ENCODE measurements at regions not wholly inside any gene's neighbourhood (a gene's known extent, or its start where the extent isn't known, plus 50 kb on each side); places are given as distances from the start of the nearest gene placed in this dataset.
"Not testable (repeated sequence)": the region's sequence is repeated elsewhere in the genome, so short reads cannot be mapped to it uniquely, and the experiment has no call there.

DNA sequence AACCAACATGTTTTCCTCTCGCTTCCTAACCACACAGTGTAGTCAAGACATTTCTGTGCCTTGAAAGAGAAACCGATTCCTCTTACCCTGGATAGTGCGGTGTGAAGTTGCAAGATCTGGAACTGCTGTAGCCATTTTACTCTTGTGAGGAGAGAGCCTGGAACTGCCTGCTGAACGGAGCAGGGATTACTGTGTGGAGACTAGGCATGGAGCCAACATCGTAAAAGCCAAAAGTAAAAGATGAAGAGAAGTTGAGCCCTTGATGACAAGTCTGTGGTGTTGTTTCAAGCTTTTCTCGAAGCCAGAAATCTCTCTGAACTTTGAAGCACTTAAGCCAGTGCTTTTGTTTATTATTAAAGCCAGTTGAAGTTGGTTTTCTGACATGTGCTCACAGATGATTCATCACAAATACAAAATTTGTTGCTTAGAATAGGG, 110.1 kb upstream of the GRIN3A start:
- Histone ChIP-seq H3K4me3 (ENCODE audit: low read length, poor library complexity, severe bottlenecking) (no peak overlapping the region), H3K27me3 (ENCODE audit: insufficient read depth, low read length, poor library complexity, severe bottlenecking) (no peaks in the 10 kb centered on the region), H3K79me2 (ENCODE audit: insufficient read depth, low read length) (no peaks in the 10 kb centered on the region), H3K4me2 (ENCODE audit: low read depth, low read length, poor library complexity, severe bottlenecking) (no peak overlapping the region), H3K9ac (ENCODE audit: low read depth, low read length, poor library complexity, severe bottlenecking) (no peak overlapping the region), H4K20me1 (ENCODE audit: insufficient read depth, low read length, poor library complexity, severe bottlenecking) (no peaks in the 10 kb centered on the region), H3K9me2 (replicated peaks; ENCODE audit: low read depth, low read length) (no peaks in the 10 kb centered on the region), H3F3A (ENCODE audit: low read depth) (no peaks in the 10 kb centered on the region), H3K9me3 (ENCODE audit: insufficient read depth, low read depth, low read length) (no peaks in the 10 kb centered on the region), H3K36me3 (ENCODE audit: insufficient read depth, low read length) (no peaks in the 10 kb centered on the region), H2AFZ (ENCODE audit: low read length) (0 out of 2 replicates have a peak overlapping the region, but pooled peaks have one; percentile 38), H3K4me1 (ENCODE audit: insufficient read depth, low read length, poor library complexity, severe bottlenecking) (no peaks in the 10 kb centered on the region)
- TF ChIP-seq, protein P1, sequence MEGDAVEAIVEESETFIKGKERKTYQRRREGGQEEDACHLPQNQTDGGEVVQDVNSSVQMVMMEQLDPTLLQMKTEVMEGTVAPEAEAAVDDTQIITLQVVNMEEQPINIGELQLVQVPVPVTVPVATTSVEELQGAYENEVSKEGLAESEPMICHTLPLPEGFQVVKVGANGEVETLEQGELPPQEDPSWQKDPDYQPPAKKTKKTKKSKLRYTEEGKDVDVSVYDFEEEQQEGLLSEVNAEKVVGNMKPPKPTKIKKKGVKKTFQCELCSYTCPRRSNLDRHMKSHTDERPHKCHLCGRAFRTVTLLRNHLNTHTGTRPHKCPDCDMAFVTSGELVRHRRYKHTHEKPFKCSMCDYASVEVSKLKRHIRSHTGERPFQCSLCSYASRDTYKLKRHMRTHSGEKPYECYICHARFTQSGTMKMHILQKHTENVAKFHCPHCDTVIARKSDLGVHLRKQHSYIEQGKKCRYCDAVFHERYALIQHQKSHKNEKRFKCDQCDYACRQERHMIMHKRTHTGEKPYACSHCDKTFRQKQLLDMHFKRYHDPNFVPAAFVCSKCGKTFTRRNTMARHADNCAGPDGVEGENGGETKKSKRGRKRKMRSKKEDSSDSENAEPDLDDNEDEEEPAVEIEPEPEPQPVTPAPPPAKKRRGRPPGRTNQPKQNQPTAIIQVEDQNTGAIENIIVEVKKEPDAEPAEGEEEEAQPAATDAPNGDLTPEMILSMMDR (conservative IDR thresholded peaks at IDR 0.05; ENCODE audit: low read length): no peak
- TF ChIP-seq EZH2phosphoT487 (IDR thresholded peaks at IDR 0.05; ENCODE audit: borderline replicate concordance): no peak

DNA sequence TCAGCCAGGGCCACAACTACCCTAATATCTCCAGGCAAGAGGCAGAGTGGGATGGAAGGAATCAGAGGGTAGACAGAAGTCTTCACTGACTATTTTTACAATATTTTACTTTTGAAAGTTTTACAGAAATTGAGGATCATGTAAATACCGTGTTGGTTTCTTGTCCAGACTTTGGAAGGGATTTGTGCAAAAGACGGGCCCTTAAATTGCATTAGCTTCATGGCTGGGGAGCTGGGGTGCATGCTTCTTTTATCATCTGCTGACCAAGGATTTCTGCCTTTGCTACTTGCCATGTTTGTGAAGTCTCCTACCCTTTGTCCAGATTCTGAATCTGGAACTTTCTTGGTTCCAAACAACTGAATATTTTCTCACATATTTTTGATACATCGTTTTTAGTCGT, 107.7 kb upstream of the GRIN3A start:
- Histone ChIP-seq H3K4me3 (ENCODE audit: low read length, poor library complexity, severe bottlenecking) (no peak overlapping the region), H3K9me2 (replicated peaks; ENCODE audit: low read depth, low read length) (no peaks in the 10 kb centered on the region), H3K4me2 (ENCODE audit: low read depth, low read length, poor library complexity, severe bottlenecking) (no peak overlapping the region), H3K27me3 (ENCODE audit: insufficient read depth, low read length, poor library complexity, severe bottlenecking) (no peaks in the 10 kb centered on the region), H3K9me3 (ENCODE audit: insufficient read depth, low read depth, low read length) (no peaks in the 10 kb centered on the region), H3K79me2 (ENCODE audit: insufficient read depth, low read length) (no peaks in the 10 kb centered on the region), H3K4me1 (ENCODE audit: insufficient read depth, low read length, poor library complexity, severe bottlenecking) (no peaks in the 10 kb centered on the region), H4K20me1 (ENCODE audit: insufficient read depth, low read length, poor library complexity, severe bottlenecking) (no peaks in the 10 kb centered on the region), H2AFZ (ENCODE audit: low read length) (no peak overlapping the region), H3K36me3 (ENCODE audit: insufficient read depth, low read length) (no peaks in the 10 kb centered on the region), H3K9ac (ENCODE audit: low read depth, low read length, poor library complexity, severe bottlenecking) (no peak overlapping the region), H3F3A (ENCODE audit: low read depth) (no peaks in the 10 kb centered on the region)
- TF ChIP-seq EZH2phosphoT487 (IDR thresholded peaks at IDR 0.05; ENCODE audit: borderline replicate concordance): no peak
- TF ChIP-seq, protein P1 (conservative IDR thresholded peaks at IDR 0.05; ENCODE audit: low read length): no peak

DNA sequence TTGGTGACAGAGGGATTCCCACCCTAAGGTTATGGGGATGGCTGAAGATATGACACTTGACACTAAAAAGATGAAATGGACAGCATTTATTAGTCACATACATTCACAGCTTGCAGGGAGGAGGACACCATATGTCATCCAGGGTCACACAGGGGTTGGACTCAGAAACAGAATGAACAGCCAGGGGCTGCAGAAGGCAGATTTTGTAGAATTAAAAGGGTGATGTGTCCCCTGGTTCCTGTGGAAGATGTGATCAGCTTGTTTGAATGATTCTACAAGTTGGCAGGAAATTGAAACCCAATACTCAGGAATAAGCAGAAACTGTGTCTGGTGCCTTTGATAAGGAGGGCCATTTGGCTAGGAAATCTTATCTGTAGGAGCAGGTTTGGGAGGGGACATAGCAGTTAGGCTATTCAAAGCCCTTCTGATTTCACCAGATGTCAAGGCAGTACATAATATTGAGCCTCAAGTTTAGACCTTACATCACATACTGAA, 102.3 kb upstream of the GRIN3A start:
- H3K4me3 ChIP-seq (ENCODE audit: low read length, poor library complexity, severe bottlenecking): no peak overlapping the region
- TF ChIP-seq, protein P1 (conservative IDR thresholded peaks at IDR 0.05; ENCODE audit: low read length): no peak
- no peak for TF ChIP-seq EZH2phosphoT487 (IDR thresholded peaks at IDR 0.05; ENCODE audit: borderline replicate concordance)
- no peaks in the 10 kb centered on the region for H3K27me3 ChIP-seq (ENCODE audit: insufficient read depth, low read length, poor library complexity, severe bottlenecking)

DNA sequence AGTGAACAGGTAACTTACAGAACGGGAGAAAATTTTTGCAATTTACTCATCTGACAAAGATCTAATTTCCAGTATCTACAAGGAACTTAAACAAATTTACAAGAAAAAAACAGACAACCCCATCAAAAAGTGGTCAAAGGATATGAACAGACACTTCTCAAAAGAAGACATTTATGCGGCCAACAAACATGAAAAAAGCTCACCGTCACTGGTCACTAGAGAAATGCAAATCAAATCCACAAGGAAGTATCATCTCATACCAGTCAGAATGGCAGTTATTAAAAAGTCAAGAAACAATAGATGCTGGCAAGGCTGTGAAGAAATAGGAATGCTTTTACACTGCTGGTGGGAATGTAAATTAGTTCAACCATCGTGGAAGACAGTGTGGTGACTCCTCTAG, 100.5 kb upstream of the GRIN3A start:
- not testable (repeated sequence) for H2AFZ ChIP-seq (ENCODE audit: low read length); H3K9ac ChIP-seq (ENCODE audit: low read depth, low read length, poor library complexity, severe bottlenecking); H3K36me3 ChIP-seq (ENCODE audit: insufficient read depth, low read length); H4K20me1 ChIP-seq (ENCODE audit: insufficient read depth, low read length, poor library complexity, severe bottlenecking); H3K27me3 ChIP-seq (ENCODE audit: insufficient read depth, low read length, poor library complexity, severe bottlenecking); H3K4me1 ChIP-seq (ENCODE audit: insufficient read depth, low read length, poor library complexity, severe bottlenecking); H3K9me3 ChIP-seq (ENCODE audit: insufficient read depth, low read depth, low read length); H3F3A ChIP-seq (ENCODE audit: low read depth); H3K9me2 ChIP-seq (replicated peaks; ENCODE audit: low read depth, low read length); H3K79me2 ChIP-seq (ENCODE audit: insufficient read depth, low read length); H3K4me3 ChIP-seq (ENCODE audit: low read length, poor library complexity, severe bottlenecking); H3K4me2 ChIP-seq (ENCODE audit: low read depth, low read length, poor library complexity, severe bottlenecking)

More for the DNA sequence above, 102.3 kb upstream of the GRIN3A start:
- H3K4me2 ChIP-seq (ENCODE audit: low read depth, low read length, poor library complexity, severe bottlenecking): no peak overlapping the region
- H3K36me3 ChIP-seq (ENCODE audit: insufficient read depth, low read length): no peaks in the 10 kb centered on the region
- H3K9me3 ChIP-seq (ENCODE audit: insufficient read depth, low read depth, low read length): no peaks in the 10 kb centered on the region
- H3F3A ChIP-seq (ENCODE audit: low read depth): no peaks in the 10 kb centered on the region
- no peaks in the 10 kb centered on the region for H3K79me2 ChIP-seq (ENCODE audit: insufficient read depth, low read length)
- no peaks in the 10 kb centered on the region for H3K9me2 ChIP-seq (replicated peaks; ENCODE audit: low read depth, low read length)
- H3K4me1 ChIP-seq (ENCODE audit: insufficient read depth, low read length, poor library complexity, severe bottlenecking): no peaks in the 10 kb centered on the region
- H2AFZ ChIP-seq (ENCODE audit: low read length): no peak overlapping the region
- no peak overlapping the region for H3K9ac ChIP-seq (ENCODE audit: low read depth, low read length, poor library complexity, severe bottlenecking)
- H4K20me1 ChIP-seq (ENCODE audit: insufficient read depth, low read length, poor library complexity, severe bottlenecking): no peaks in the 10 kb centered on the region
